GM19328 (cell line): ENCODE measurements at regions not wholly inside any gene's neighbourhood (a gene's known extent, or its start where the extent isn't known, plus 50 kb on each side); places are given as distances from the start of the nearest gene placed in this dataset.

Experiments used
- ATAC-seq: cut with Tn5 transposase; IDR thresholded peaks from one replicate; pipeline ENCODE4 v1.9.1; 2021; ENCODE audit warnings: mild to moderate bottlenecking, moderate library complexity; ENCODE audit not compliant: unreplicated experiment

DNA sequence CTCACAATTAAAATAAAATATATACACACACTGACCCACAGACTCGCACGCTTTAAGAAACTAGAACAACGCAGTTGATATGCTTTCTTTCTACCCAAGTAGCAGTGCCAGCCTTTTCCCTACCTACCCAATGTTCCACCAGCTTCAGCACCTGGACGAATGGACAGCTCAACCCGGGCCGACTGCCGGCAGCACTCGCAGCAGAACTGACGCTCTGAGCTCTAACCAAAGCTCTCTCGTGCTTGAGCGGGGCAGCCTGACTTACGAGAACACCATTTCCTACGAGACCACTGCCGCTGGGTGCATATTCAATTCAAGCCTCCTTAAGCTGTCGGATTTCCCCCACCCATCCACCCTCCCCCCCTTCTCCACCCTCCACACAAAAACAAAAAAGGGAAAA is 127.4 kb upstream of the DPYD start:
- ATAC-seq: no peak

DNA sequence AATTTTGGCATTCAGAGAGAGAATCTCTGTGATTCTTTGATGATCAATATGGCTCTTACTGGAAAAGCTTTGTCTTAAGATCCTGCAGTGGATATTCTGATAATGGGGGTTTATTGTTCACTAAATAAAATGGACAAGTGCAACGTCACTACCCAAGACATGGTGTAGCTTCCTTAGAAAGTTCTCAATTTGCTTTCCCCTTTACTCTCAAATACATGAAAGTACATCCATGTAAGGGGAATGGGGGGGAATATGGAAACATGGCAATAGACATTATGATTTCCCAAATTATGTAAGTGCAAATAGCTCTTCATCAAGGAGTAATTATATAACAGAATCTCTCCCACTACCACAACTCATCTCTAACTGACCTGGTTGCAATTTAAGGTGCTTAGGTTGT is 126.3 kb upstream of the DPYD start:
- ATAC-seq: no peak

DNA sequence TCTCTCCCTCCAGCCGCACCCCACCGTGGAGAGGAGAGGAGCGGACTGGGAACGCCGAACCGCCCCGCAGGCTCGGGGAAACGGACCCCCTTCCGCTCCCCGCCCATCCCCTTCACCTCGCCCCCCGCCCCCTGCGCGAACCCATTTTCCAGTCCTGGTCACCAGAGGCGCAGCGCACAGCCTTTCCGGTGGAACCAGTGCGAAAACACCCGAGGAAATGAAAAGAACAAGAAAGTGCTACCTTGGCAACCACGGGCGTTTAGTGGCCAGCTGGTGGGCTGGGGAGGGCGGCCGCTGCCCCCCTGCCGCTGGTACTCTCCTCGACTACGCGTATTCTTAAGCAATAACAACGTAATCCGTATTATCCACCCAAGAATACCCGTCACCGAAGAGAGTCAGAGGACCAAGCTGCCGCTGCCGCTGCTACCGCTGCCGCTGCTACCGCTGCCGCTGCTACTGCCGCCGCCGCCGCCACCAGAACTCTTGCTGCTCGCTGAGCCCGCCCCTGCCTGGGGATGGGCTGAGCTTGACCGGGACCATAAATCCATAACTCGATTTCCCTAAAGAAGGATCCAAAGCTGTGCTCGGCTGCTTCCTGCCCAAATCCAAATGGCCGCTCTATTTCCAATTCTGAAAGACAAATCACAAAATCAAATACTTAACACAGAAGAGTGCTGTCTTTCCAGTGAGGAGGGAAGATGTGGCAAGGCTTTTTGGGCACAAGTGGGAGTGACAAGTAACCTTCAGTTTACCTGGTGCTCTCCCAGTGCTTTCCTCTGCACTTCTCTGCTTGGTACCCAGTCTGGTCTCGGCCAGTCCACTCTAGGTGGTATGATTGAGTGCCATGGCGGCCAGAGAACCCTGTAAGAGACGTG is 125.2 kb upstream of the DPYD start:
- ATAC-seq: no peak

DNA sequence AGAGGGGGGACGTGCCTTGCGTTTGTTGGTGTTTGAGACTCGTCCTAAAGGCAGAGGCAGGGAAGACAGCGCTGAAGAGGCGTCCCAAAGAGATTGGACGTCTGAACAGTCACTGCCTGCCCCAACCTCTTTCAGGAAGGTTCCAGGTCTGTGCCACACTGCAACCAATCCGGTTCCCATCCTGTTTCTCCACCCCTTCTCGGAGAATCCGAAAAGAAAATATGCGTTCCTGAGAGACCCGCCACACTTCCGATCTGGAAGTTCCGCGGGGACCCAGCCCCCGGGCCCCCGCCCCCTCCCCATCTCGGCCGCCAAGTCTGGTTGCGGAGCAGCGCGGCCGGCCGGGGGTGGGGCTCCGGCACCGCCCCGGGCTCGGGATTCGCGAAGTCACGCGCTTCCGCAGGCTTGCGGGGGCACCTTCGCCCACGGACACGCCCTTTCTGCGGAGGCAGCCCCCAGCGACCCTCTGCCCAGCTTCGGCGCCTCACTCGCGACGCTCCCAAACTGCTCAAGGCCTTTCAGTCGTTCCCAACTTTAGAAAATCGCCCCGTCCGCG is 124.5 kb upstream of the DPYD start:
- no peak for ATAC-seq

DNA sequence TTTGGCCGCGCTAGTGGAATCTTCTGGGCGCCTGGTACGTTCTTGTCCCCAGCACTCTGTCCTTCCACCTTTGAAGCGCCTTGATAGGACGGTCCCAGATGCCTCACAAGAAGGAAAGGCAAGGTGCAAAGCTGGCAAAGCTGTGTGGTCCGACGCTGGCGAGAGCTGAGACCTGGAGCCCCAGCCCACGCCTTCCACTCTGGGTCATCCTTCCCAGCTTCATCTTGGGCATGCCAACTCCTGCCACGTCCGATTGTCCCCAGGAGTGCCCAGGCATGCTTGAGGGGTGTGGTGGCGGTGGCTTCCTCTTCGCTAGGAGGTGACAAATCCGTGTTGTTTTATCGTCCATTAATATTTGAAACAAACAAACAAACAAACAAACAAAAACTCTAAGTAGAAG is 123.9 kb upstream of the DPYD start:
- no peak for ATAC-seq

DNA sequence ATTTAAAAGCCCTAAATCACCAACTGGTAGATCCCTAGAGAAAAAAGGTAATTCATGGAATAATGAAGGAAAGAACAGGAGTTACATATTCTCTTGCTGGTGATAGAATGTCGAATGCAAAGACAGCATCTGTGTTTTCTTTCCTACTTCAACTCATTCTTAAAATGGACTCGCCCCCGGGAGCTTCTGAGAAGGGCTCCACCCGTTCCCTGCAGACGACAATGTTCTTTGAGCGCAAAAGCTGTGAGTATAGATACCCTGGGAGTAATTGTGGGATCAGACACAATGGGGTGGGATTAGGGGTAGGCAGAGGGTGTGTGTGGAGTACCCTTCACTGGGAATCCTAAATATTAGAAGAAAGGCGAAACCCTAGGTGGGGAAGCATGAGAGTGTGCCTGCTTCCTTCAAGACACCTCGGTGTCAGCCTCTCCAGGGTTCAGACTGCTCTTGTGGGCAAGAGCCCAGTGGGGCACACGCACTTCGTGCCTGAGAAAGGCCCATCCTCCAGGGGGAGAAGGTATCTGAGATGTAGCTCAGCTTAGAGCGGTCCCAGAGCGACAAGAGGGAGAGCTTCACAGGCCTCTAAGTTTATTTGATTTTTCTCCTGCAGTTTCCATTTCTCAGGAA is 123.3 kb upstream of the DPYD start:
- ATAC-seq: no peak

DNA sequence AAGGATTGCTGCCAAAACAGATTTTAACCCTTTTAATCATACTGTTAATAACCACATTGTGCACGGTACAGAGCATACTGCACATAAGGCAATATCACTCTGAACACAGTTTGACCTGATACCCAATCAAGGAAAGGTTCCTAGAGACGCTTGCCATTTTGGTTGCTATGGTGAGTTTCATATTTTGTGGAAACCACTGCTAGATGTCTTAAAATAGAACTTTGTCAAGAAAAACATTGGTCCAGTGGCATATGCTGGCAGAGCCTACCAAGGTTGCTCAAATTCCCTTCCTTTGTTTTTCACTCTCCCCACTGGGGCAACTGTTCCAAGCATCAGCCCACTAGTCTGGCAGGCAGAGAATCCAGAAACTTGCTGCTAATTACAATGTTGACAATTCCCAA is 114.8 kb upstream of the DPYD start:
- no peak for ATAC-seq

DNA sequence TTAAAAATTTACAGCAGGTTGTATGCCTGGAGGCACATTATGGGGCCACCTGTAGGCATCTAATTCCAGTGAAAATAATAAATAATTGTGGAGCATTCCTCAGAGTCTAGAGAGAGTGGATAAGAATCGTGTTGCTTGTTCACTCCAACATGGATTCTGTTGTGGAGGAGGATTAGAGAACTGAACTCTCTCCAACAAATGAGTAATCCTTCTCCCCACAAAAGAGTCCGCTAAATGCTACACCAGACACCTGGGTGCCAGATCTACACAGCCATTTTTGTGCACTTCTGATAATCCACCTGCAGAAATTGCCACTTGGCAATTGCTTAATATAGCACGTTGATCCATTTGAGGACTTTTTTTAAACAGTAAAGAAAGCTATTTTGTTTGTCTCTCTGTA is 113.7 kb upstream of the DPYD start:
- ATAC-seq: no peak

DNA sequence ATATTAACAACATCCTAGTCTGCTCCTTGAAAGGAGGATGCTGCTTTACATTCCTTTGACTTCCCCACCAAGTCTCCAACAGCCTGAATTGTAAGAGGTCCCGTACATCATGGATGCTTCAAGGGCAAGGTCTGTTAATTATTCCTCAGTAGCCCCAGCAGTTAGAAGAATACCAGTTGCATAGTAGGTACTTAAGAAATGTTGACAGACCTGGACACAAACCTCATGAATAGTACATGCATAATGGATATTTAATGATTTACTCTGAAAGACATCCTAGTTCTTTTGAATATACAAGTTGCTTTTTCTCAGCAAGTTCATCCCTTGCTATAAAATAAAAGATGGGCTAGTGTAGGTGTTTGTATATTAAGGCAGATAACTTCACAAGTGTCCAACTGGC is 112.1 kb upstream of the DPYD start:
- no peak for ATAC-seq

DNA sequence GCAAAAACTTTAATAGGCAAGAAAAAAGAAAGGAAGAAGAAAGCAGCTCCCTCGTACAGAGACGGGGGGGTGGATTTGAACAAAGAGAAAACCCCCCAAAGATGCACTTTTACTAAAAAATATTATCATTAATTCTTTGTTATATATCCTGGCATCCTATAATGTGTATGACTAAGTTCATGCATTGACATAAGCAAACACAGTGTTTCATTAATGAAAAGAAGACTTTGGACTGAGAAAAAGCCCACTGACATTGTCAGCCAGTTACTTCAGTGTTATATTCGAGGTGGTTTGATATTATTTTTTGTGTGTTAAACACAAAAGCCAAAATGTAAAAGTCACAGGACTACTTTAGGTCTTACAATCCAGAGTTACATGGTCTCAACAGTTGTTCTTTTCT is 110.1 kb upstream of the DPYD start:
- no peak for ATAC-seq

DNA sequence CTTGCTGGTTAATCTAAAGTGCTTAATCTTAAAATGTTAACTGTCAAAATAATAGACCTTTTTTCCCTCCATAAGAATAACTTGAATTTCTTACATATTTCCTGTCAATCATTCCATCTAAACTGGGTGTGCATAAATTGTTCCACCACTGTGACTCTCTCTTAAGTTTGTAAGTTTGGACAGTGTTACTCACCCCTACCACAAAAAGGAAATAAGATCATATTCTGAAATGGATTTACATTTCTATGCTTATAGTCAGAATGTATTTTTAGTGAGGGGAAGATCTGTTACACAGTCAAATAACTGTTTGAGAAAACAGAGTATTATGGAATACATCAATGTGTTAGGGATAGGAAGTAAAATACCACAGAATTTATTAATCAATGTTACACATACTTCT is 109.6 kb upstream of the DPYD start:
- ATAC-seq: no peak

DNA sequence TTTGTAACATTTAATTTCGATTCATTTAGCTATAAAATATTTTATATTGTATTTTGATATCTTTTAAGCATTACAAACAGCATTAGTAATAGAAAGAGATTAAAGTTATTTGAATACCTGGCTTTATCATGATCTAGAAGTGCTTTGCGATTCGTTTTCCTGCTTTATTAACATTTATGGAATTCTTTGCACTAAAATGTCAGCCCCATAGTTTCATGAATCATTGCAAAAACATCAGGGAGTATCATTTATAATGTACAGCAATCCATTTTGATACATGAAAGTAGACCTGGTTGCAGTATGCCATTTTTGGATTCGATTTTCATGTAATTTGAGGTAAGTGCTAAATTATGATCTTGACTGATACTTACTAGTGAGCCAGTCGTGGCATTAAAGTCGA is 108.0 kb upstream of the DPYD start:
- no peak for ATAC-seq

DNA sequence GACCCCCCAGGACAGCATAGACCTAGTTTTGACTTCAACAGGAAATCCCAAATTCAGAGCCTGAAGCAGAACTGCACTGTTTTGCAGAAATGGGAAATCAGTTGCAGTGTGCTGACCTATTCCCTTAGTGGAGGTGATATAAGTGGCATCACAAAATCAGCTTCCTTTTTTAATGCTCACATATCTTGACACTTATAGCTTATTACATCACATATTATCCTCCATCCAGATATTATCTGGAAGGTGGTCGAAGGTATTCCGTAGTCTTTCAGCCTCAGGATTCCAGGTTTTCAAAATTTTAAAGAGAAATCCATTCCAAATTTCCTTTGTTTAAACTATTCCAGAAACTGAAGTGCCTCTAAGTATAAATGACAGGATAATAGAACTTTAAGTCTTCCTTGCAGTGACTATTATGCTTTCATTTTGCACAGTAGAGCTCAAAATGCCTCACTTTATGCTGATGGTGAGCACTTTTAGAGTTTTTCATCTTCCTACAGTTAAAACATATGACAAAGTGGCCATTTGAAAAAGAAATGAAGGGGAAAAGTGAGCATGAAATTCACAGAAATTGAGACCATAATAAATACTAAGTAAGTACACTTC is 106.4 kb upstream of the DPYD start:
- no peak for ATAC-seq

DNA sequence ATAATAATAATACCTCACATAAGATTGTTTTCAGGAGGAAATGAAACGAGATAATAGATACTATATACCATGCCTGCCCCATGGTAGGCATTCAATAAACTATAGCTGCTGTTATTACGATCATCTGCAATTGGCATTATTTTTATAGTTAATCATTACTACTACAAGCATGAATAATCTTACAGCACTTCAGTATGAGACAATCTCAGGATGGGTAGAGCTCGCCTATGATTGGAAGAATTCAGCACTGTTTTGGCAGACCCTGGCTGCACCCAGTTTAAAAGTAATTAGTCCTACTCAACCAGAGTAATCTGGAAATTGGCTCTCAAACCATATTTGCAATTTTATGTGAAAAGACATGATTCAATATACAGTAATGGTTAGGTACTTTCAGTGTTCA is 105.0 kb upstream of the DPYD start:
- ATAC-seq: no peak

DNA sequence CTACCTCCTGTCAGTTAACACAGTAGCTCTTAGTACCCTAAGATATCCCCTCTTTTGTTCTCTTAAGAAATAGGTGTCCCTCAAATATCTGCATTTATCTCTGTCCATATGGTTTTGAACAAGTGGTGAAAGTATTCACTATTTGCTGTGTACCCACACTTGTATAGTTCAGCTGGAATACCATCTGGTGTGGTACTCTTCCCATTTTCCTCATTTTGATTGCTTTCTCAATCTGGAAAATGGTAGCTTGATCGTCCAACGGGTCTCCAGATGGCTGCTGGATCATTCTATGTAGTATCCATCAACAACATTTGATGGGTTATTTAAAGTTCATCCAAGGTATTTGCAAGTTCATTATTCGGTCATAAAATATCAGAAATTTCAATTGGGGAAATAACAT is 100.3 kb upstream of the DPYD start:
- ATAC-seq: no peak

DNA sequence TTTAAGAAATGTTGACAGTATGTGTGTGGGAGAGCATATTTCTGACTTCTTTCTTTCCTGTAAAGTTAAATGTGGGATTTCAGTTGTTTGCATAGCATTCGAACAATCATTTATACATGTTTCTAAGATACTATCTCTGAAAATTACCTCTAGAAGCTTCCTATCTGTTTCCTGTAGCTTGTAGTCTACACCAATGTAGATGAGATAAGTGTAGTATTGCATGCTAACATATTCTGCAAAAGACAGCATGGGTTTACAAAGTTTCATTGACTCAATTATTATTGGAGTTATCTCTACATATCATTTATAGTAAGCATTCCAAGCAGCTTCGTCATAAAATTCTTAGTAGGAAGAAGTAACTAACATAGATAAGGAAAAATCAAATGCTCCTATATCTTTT is 98.9 kb upstream of the DPYD start:
- ATAC-seq: no peak

DNA sequence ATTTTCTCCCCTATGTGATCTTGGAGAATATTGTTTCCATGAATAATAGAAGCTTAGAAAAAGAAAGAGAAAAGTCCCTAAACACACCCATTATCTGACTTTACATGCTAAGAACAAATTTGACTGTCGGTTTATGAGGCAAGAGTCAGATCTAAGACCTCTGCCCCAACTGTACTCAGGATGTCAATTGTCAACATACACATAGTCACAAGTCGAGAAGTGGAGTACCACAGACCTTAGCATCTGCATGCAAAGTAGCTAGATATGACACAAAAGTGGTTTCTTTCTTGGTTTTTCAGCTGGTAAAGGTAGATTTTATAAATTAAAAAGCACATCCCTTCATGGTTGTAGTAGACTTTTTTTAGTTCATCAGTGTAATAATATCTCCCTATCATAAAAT is 97.2 kb upstream of the DPYD start:
- ATAC-seq: no peak

DNA sequence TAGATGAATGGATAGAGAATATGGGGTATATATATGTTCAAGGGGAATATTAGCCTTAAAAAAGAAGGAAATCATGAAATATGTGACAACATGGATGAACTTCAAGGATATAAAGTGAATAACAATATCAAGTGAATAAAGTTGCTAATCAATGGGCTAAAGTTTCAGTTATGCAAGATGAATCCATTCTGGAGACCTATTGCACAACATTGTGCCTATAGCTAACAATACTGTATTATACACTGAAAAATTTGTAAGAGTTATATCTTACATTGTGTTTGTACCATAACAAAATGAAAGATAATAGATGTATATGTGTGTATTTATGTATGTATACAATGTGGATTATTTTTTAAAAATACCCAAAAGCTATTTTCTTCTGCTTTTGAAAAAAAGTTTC is 96.3 kb upstream of the DPYD start:
- ATAC-seq: no peak

DNA sequence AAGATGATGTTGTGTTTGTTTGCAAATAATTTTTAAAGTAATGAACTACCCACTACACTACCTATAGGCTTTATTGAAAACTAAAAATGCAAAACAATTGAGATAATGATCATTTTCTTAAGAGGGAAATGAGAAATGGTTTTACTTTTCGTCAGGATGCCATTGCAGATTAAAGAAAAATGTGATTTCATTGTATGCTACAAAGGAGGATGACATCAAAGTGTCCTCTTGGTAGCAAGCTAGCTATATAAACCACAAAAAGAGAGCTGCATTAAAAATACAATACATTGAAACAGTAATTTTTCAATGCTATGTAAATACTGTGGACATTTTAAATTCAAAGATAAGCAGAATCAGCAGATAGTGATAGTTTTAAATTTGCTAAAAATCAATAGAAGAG is 87.5 kb upstream of the DPYD start:
- no peak for ATAC-seq

DNA sequence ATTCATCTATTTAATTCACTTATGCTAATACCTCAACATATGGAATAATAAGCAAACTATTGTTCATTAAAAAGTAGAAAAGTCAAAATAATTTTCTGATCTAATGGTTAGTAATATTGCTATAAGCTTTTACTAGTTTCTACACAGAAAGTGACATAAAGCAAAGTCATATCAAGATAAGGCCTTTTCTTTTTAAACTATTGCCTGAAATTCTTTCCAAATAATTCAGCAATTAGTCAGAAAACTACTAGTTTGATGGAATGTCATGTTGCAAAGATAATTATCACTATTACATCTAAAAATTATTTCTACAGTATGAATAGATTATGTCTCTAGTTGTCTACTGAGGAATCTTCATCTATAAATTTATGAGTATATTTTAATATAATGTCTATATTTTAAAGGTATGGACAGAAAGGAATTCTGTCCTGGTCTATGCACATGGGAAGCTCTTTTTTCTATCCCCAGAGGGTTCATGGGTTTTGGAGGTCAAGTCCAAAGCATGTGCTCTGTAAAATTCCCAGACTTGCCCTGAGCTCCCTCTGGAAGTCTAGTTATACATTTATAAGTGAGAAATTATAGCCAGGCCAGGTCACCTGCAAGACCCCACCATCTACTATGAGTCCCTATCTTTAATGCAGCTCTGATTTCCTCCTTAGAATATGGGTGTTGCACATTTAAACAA is 84.6 kb upstream of the DPYD start:
- no peak for ATAC-seq

DNA sequence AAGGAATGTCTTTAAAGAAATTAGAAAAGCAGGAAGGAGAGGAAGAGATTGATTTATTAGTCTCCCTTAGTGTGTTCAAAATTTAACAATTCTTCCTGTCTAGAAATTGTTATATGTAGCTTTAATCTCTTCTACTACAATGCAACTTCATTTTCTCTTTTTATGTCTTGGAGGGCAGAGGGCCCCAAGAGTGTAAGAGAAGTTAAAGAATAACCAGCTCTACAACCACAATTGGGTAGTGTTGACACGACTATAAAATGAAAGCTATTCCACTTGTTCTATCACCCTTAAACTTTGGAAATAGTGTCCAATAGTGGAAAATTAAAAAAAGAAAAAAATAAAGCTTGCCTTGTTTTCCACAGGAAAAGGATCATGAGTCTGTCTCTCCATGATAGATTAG is 82.6 kb upstream of the DPYD start:
- no peak for ATAC-seq
